SK-N-SH (cell line): ENCODE measurements at regions not wholly inside any gene's neighbourhood (a gene's known extent, or its start where the extent isn't known, plus 50 kb on each side); places are given as distances from the start of the nearest gene placed in this dataset.

Experiments
- CTCF ChIA-PET: fragments of 300-600, 350-600 bp; formaldehyde crosslinking; extraction: SDS; loops from one replicate; lab custom pipeline; 2021; lab: Yijun Ruan, JAX
- POLR2A ChIA-PET: fragments of 350-600 bp; sonication (Branson Sonifier 250); formaldehyde crosslinking; extraction: SDS; loops from one replicate; lab custom pipeline; 2020; ENCODE audit warnings: antibody characterized with exemption, inconsistent platforms; lab: Yijun Ruan, JAX
- DNase-seq: peaks from one replicate; pipeline ENCODE4 v3.0.0; 2012
- H2AFZ ChIP-seq: fragments of 200-600 bp; sonication (generic); 2 replicates; pipeline ENCODE4 v1.8.1; 2016; ENCODE audit warnings: antibody characterized with exemption, mild to moderate bottlenecking, low read depth
- H3F3A ChIP-seq: fragments of 200-600 bp; sonication (generic); replicated peaks from 2 replicates; pipeline ENCODE3; 2016; ENCODE audit warnings: antibody characterized with exemption, mild to moderate bottlenecking; ENCODE audit not compliant: insufficient read depth
- H3K27ac ChIP-seq, 2 experiments: fragments of 200-500 bp in 1 of 2; fragments of 200-600 bp in 1 of 2; sonication (Bioruptor generic) in 1 of 2; sonication (generic), shearing (Covaris generic) in 1 of 2; 2 replicates each; pipeline versions ENCODE4 v1.5.1 to v1.6.1; 2014 to 2016; ENCODE audit warnings: low read depth in 2 of 2, inconsistent platforms in 1 of 2, low read length in 1 of 2, mild to moderate bottlenecking in 1 of 2, mixed read lengths in 1 of 2
- H3K27me3 ChIP-seq: fragments of 200-600 bp; sonication (generic), shearing (Covaris generic); 2 replicates; pipeline ENCODE4 v1.6.1; 2016; ENCODE audit warnings: mixed run types; ENCODE audit not compliant: insufficient read depth
- H3K36me3 ChIP-seq, 2 experiments: fragments of 200-500 bp in 1 of 2; fragments of 200-600 bp in 1 of 2; sonication (Bioruptor generic) in 1 of 2; sonication (generic) in 1 of 2; replicated peaks in 1 of 2; 2 replicates each; pipeline versions ENCODE3 to v1.5.1; 2014 to 2016; ENCODE audit warnings: low read length in 1 of 2, mild to moderate bottlenecking in 1 of 2; ENCODE audit not compliant: insufficient read depth in 2 of 2, control insufficient read depth in 1 of 2
- H3K4me1 ChIP-seq, 2 experiments: fragments of 200-500 bp in 1 of 2; fragments of 200-600 bp in 1 of 2; sonication (Bioruptor generic) in 1 of 2; sonication (generic), shearing (Covaris generic) in 1 of 2; 2 replicates each; pipeline versions ENCODE4 v1.5.1 to v1.6.1; 2014 to 2016; ENCODE audit warnings: low read depth in 1 of 2, low read length in 1 of 2, mixed run types in 1 of 2; ENCODE audit not compliant: insufficient read depth in 2 of 2, control insufficient read depth in 1 of 2
- H3K4me2 ChIP-seq: fragments of 200-600 bp; sonication (generic), shearing (Covaris generic); 2 replicates; pipeline ENCODE4 v1.6.1; 2017; ENCODE audit warnings: mixed run types
- H3K4me3 ChIP-seq, 2 experiments: fragments of 200-500 bp in 1 of 2; fragments of 200-600 bp in 1 of 2; sonication (Bioruptor generic) in 1 of 2; sonication (generic), shearing (Covaris generic) in 1 of 2; 2 replicates each; pipeline versions ENCODE4 v1.5.1 to v1.8.1; 2014 to 2016; ENCODE audit warnings: low read depth in 2 of 2, inconsistent platforms in 1 of 2, low read length in 1 of 2, mild to moderate bottlenecking in 1 of 2, mixed read lengths in 1 of 2, moderate library complexity in 1 of 2
- H3K79me2 ChIP-seq: fragments of 200-600 bp; sonication (generic); 2 replicates; pipeline ENCODE4 v1.8.1; 2017; ENCODE audit warnings: mild to moderate bottlenecking; ENCODE audit not compliant: insufficient read depth
- H3K9ac ChIP-seq: fragments of 200-600 bp; sonication (generic); 2 replicates; pipeline ENCODE4 v1.6.1; 2017; ENCODE audit warnings: mixed run types
- H3K9me2 ChIP-seq: fragments of 200-600 bp; sonication (generic); 2 replicates; pipeline ENCODE4 v1.6.1; 2017; ENCODE audit warnings: mixed run types
- H3K9me3 ChIP-seq: fragments of 200-600 bp; sonication (generic); 2 replicates; pipeline ENCODE4 v1.6.1; 2017; ENCODE audit warnings: mixed run types, mild to moderate bottlenecking, moderate library complexity
- H4K20me1 ChIP-seq: fragments of 200-600 bp; sonication (generic); 2 replicates; pipeline ENCODE4 v1.6.1; 2017; ENCODE audit warnings: mild to moderate bottlenecking, mixed run types; ENCODE audit not compliant: insufficient read depth
- CHD2 ChIP-seq: fragments of 150-350 bp; IDR thresholded peaks from 2 replicates; pipeline ENCODE4 v1.6.1; 2018; ENCODE audit warnings: low read length; ENCODE audit not compliant: partially characterized antibody
- EZH2phosphoT487 ChIP-seq: fragments of 200-600 bp; sonication (generic); IDR thresholded peaks from 2 replicates; pipeline ENCODE4 v1.6.1; 2017; ENCODE audit warnings: low read depth, mixed run types, mild to moderate bottlenecking, antibody characterized with exemption, moderate library complexity, borderline replicate concordance
- FOXJ3 ChIP-seq: sonication (generic); formaldehyde crosslinking; IDR thresholded peaks from 2 replicates; pipeline ENCODE4 v1.5.1; 2020; ENCODE audit warnings: mild to moderate bottlenecking, missing genetic modification reagents
- GABPA ChIP-seq: IDR thresholded peaks from 2 replicates; pipeline ENCODE4 v1.4.0; 2012; ENCODE audit warnings: low read depth, mild to moderate bottlenecking
- GATA2 ChIP-seq: sonication (generic); formaldehyde crosslinking; IDR thresholded peaks from 2 replicates; pipeline ENCODE4 v1.5.0; 2020; ENCODE audit warnings: mild to moderate bottlenecking, missing genetic modification reagents
- IRF3 ChIP-seq: fragments of 150-350 bp; IDR thresholded peaks from 2 replicates; pipeline ENCODE4 v1.6.1; 2016; ENCODE audit warnings: mild to moderate bottlenecking, low read depth, low read length
- JUND ChIP-seq: IDR thresholded peaks from 2 replicates; pipeline ENCODE4 v1.4.0; 2012
- MEF2A ChIP-seq: IDR thresholded peaks from 2 replicates; pipeline ENCODE4 v1.4.0; 2012; ENCODE audit warnings: low read depth, borderline replicate concordance
- NFIC ChIP-seq: IDR thresholded peaks from 2 replicates; pipeline ENCODE4 v1.4.0; 2012; ENCODE audit warnings: borderline replicate concordance
- NRF1 ChIP-seq: IDR thresholded peaks from 2 replicates; pipeline ENCODE4 v1.6.1; 2012; ENCODE audit warnings: low read depth, mild to moderate bottlenecking, low read length
- RXRA ChIP-seq: IDR thresholded peaks from 2 replicates; pipeline ENCODE4 v1.4.0; 2012; ENCODE audit warnings: low read depth, mild to moderate bottlenecking, borderline replicate concordance
- SIN3A ChIP-seq: IDR thresholded peaks from 2 replicates; pipeline ENCODE4 v1.6.1; 2012; ENCODE audit warnings: low read depth, mild to moderate bottlenecking, low read length, moderate library complexity, borderline replicate concordance
- SMC3 ChIP-seq: IDR thresholded peaks from 2 replicates; pipeline ENCODE4 v1.6.1; 2012; ENCODE audit warnings: low read depth, low read length, improper control_type of control experiment
- WGBS: methylation state at CpG from one replicate; pipeline ENCODE4 v1.1.6; 2017; ENCODE audit warnings: low lambda C conversion rate; 5-methylcytosine and 5-hydroxymethylcytosine counted together
- TF ChIP-seq, protein P1 (sequence below): IDR thresholded peaks from 2 replicates; pipeline ENCODE4 v1.4.0; 2012; ENCODE audit warnings: low read depth, borderline replicate concordance
- TF ChIP-seq, protein P2 (sequence below): IDR thresholded peaks from 2 replicates; pipeline ENCODE4 v1.4.0; 2012; ENCODE audit warnings: low read depth, borderline replicate concordance
- TF ChIP-seq, protein P3 (sequence below): fragments of 150-350 bp; IDR thresholded peaks from 2 replicates; pipeline ENCODE4 v1.6.1; 2017; ENCODE audit warnings: antibody characterized with exemption, low read length, low read depth, borderline replicate concordance

DNA sequence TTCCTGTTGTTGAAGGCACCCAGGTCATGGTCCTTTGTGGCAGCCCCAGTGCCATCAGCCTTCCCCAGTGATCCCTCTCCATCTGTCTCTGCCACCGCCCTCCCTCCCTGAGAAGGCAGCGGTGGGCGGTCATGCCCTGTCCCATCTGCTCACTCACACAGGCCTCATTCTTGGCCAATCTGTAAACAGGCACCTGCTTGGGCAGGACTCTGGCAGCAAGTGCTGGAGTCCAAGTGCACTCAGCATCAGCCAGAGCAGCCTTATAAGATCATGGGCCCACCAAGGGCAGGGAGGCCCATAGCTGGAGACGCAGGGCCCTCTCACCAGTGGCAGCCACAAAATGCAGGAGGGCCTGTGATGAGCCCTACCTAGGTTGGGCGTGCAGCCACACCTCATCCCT is 140.9 kb downstream of the TWIST2 start (continued):
- TF ChIP-seq IRF3: no peak
- TF ChIP-seq SMC3: no peak
- TF ChIP-seq EZH2phosphoT487: no peak
- TF ChIP-seq MEF2A: no peak
- TF ChIP-seq CHD2: no peak
- no peak for TF ChIP-seq FOXJ3
- TF ChIP-seq, protein P1, sequence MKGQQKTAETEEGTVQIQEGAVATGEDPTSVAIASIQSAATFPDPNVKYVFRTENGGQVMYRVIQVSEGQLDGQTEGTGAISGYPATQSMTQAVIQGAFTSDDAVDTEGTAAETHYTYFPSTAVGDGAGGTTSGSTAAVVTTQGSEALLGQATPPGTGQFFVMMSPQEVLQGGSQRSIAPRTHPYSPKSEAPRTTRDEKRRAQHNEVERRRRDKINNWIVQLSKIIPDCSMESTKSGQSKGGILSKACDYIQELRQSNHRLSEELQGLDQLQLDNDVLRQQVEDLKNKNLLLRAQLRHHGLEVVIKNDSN: no peak
- TF ChIP-seq, protein P2, sequence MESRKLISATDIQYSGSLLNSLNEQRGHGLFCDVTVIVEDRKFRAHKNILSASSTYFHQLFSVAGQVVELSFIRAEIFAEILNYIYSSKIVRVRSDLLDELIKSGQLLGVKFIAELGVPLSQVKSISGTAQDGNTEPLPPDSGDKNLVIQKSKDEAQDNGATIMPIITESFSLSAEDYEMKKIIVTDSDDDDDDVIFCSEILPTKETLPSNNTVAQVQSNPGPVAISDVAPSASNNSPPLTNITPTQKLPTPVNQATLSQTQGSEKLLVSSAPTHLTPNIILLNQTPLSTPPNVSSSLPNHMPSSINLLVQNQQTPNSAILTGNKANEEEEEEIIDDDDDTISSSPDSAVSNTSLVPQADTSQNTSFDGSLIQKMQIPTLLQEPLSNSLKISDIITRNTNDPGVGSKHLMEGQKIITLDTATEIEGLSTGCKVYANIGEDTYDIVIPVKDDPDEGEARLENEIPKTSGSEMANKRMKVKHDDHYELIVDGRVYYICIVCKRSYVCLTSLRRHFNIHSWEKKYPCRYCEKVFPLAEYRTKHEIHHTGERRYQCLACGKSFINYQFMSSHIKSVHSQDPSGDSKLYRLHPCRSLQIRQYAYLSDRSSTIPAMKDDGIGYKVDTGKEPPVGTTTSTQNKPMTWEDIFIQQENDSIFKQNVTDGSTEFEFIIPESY: no peak
- no peak for TF ChIP-seq SIN3A

DNA sequence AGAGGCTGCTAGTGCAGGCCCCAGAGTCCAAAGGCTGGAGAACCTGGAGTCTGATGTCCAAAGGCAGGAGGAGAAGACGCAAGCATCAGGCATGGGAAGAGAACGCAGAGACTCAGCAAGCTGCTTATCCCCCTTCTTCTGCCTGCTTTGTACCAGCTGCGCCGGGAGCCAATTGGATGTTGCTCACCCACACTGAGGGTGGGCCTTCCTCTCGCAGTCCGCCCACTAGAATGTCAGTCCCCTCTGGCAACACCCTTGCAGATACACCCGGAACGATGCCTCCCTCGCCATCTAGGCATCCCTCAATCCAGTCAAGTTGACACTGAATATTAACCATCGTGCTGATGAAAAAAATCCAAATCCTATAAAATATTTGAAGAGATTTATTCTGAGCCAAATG is 141.6 kb downstream of the TWIST2 start:
- Histone ChIP-seq H3K4me1 (no peaks in the 10 kb centered on the region), H2AFZ (no peak overlapping the region), H3K4me2 (no peak overlapping the region), H3K36me3 (no peaks in the 10 kb centered on the region), H3K27me3 (no peaks in the 10 kb centered on the region), H3K79me2 (no peaks in the 10 kb centered on the region), H3F3A (no peaks in the 10 kb centered on the region), H3K27ac (no peak overlapping the region), H3K9me2 (no peaks in the 10 kb centered on the region), H3K4me3 (no peak overlapping the region), H3K9me3 (no peaks in the 10 kb centered on the region), H3K9ac (no peak overlapping the region), H4K20me1 (no peaks in the 10 kb centered on the region)
- DNase-seq: no peak
- 58% methylated on average over 10 of the region's 10 CpGs for WGBS
- ChIA-PET POLR2A (no interaction called here), CTCF (no interaction called here)
- TF ChIP-seq GATA2 (CRISPR knock-in tag) (no peak), GABPA (no peak), JUND (no peak), NRF1 (no peak), RXRA (no peak), IRF3 (no peak), NFIC (no peak)
- TF ChIP-seq, protein P3, sequence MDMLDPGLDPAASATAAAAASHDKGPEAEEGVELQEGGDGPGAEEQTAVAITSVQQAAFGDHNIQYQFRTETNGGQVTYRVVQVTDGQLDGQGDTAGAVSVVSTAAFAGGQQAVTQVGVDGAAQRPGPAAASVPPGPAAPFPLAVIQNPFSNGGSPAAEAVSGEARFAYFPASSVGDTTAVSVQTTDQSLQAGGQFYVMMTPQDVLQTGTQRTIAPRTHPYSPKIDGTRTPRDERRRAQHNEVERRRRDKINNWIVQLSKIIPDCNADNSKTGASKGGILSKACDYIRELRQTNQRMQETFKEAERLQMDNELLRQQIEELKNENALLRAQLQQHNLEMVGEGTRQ: no peak
